ENCODE measurements at regions not wholly inside any gene's neighbourhood (a gene's known extent, or its start where the extent isn't known, plus 50 kb on each side); places are given as distances from the start of the nearest gene placed in this dataset.
"Not testable (repeated sequence)": the region's sequence is repeated elsewhere in the genome, so short reads cannot be mapped to it uniquely, and the experiment has no call there.

DNA sequence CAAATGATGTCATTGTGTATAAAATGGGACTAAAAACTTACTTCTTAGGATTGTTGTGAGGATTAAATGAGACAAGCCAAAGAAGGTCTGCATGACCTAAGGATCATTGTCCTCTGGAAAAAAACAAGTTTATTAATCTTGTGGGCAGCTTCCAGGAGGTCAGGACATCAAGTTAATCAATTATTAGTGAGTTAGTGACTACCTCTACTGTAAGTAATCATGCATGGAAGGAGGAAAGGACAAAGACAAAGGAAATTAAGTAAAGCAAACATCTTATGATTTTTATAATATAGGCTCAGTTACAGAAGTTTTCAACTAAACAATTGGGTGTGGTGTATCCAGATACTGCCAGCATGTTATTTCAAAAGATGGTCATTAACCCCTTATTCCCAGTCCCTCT is 129.3 kb upstream of the TUT7 start:
- H2AFZ ChIP-seq (ENCODE audit: low read depth, low read length), result no peak overlapping the region
- H3K27me3 ChIP-seq (ENCODE audit: insufficient read depth, low read depth, low read length), result no peaks in the 10 kb centered on the region
- no peaks in the 10 kb centered on the region for H3K79me2 ChIP-seq (replicated peaks; ENCODE audit: insufficient read depth, low read length)
- no peaks in the 10 kb centered on the region for H3K9me2 ChIP-seq (ENCODE audit: insufficient read depth, low read length)
- H3F3A ChIP-seq (ENCODE audit: insufficient read depth, low read length, poor library complexity, severe bottlenecking), result no peaks in the 10 kb centered on the region
- H4K20me1 ChIP-seq (ENCODE audit: insufficient read depth), result no peaks in the 10 kb centered on the region
- H3K27ac ChIP-seq (ENCODE audit: low read length), result no peak overlapping the region
- H3K36me3 ChIP-seq (ENCODE audit: insufficient read depth, low read length), result no peaks in the 10 kb centered on the region
- H3K9ac ChIP-seq (ENCODE audit: low read length), result no peak overlapping the region
- H3K4me2 ChIP-seq (ENCODE audit: low read length), result no peak overlapping the region
- TF ChIP-seq POLR2AphosphoS5 (IDR thresholded peaks at IDR 0.05) (no peak), TAF1 (IDR thresholded peaks at IDR 0.05; ENCODE audit: low read depth) (no peak)
- no peak overlapping the region for H3K4me3 ChIP-seq (ENCODE audit: low read length)
- no peaks in the 10 kb centered on the region for H3K9me3 ChIP-seq (ENCODE audit: low read length)

- Histone ChIP-seq H3F3A (ENCODE audit: insufficient read depth, low read length, poor library complexity, severe bottlenecking) (no peaks in the 10 kb centered on the region), H3K36me3 (ENCODE audit: insufficient read depth, low read length) (no peaks in the 10 kb centered on the region), H2AFZ (ENCODE audit: low read depth, low read length) (no peak overlapping the region), H4K20me1 (ENCODE audit: insufficient read depth) (no peaks in the 10 kb centered on the region), H3K27me3 (ENCODE audit: insufficient read depth, low read depth, low read length) (no peaks in the 10 kb centered on the region), H3K27ac (ENCODE audit: low read length) (no peak overlapping the region), H3K9ac (ENCODE audit: low read length) (no peak overlapping the region), H3K9me3 (ENCODE audit: low read length) (no peaks in the 10 kb centered on the region), H3K4me3 (ENCODE audit: low read length) (no peak overlapping the region), H3K79me2 (replicated peaks; ENCODE audit: insufficient read depth, low read length) (no peaks in the 10 kb centered on the region), H3K9me2 (ENCODE audit: insufficient read depth, low read length) (no peaks in the 10 kb centered on the region), H3K4me2 (ENCODE audit: low read length) (no peak overlapping the region)
- TF ChIP-seq, protein P1, sequence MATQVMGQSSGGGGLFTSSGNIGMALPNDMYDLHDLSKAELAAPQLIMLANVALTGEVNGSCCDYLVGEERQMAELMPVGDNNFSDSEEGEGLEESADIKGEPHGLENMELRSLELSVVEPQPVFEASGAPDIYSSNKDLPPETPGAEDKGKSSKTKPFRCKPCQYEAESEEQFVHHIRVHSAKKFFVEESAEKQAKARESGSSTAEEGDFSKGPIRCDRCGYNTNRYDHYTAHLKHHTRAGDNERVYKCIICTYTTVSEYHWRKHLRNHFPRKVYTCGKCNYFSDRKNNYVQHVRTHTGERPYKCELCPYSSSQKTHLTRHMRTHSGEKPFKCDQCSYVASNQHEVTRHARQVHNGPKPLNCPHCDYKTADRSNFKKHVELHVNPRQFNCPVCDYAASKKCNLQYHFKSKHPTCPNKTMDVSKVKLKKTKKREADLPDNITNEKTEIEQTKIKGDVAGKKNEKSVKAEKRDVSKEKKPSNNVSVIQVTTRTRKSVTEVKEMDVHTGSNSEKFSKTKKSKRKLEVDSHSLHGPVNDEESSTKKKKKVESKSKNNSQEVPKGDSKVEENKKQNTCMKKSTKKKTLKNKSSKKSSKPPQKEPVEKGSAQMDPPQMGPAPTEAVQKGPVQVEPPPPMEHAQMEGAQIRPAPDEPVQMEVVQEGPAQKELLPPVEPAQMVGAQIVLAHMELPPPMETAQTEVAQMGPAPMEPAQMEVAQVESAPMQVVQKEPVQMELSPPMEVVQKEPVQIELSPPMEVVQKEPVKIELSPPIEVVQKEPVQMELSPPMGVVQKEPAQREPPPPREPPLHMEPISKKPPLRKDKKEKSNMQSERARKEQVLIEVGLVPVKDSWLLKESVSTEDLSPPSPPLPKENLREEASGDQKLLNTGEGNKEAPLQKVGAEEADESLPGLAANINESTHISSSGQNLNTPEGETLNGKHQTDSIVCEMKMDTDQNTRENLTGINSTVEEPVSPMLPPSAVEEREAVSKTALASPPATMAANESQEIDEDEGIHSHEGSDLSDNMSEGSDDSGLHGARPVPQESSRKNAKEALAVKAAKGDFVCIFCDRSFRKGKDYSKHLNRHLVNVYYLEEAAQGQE (IDR thresholded peaks at IDR 0.05; ENCODE audit: borderline replicate concordance), result no peak
- no peak for TF ChIP-seq RAD21 (conservative IDR thresholded peaks at IDR 0.05)
- no peak for TF ChIP-seq EZH2 (IDR thresholded peaks at IDR 0.05; ENCODE audit: borderline replicate concordance, insufficient read depth, low read length, poor library complexity, severe bottlenecking)
- no peak for TF ChIP-seq TAF1 (IDR thresholded peaks at IDR 0.05; ENCODE audit: low read depth)
- TF ChIP-seq EP300 (conservative IDR thresholded peaks at IDR 0.05; ENCODE audit: poor library complexity, severe bottlenecking), result no peak
- no peak for TF ChIP-seq POLR2AphosphoS5 (IDR thresholded peaks at IDR 0.05)
- no peak for TF ChIP-seq SMC3 (conservative IDR thresholded peaks at IDR 0.05; ENCODE audit: poor library complexity)
- no peak for TF ChIP-seq CTCF (IDR thresholded peaks at IDR 0.05; ENCODE audit: poor library complexity, severe bottlenecking)
- no peak for TF ChIP-seq MXI1 (conservative IDR thresholded peaks at IDR 0.05; ENCODE audit: poor library complexity, severe bottlenecking)
Observed at GRCh38 chr9:86481466-86481865, 127.3 kb upstream of the TUT7 start.

GRCh38 chr9:86475255-86475654 is 121.0 kb upstream of the TUT7 start:
- not testable (repeated sequence) for H3K9me2 ChIP-seq (ENCODE audit: insufficient read depth, low read length); H3K9me3 ChIP-seq (ENCODE audit: low read length)

More at GRCh38 chr9:86475255-86475654, 121.0 kb upstream of the TUT7 start:
- not testable (repeated sequence) for H3K27me3 ChIP-seq (ENCODE audit: insufficient read depth, low read depth, low read length); H4K20me1 ChIP-seq (ENCODE audit: insufficient read depth); H3K9ac ChIP-seq (ENCODE audit: low read length); H3K27ac ChIP-seq (ENCODE audit: low read length); H3K79me2 ChIP-seq (replicated peaks; ENCODE audit: insufficient read depth, low read length); H3K4me2 ChIP-seq (ENCODE audit: low read length); H3F3A ChIP-seq (ENCODE audit: insufficient read depth, low read length, poor library complexity, severe bottlenecking); H2AFZ ChIP-seq (ENCODE audit: low read depth, low read length); H3K36me3 ChIP-seq (ENCODE audit: insufficient read depth, low read length); H3K4me3 ChIP-seq (ENCODE audit: low read length)

Data from neural cell (in vitro differentiated cells).